HAP-1 (cell line): ENCODE measurements at regions not wholly inside any gene's neighbourhood (a gene's known extent, or its start where the extent isn't known, plus 50 kb on each side); places are given as distances from the start of the nearest gene placed in this dataset.

Source experiments
- DNase-seq, 2 experiments: peaks; one replicate each; pipeline ENCODE4 v3.0.0-alpha.2; 2016 to 2020; ENCODE audit warnings: low spot score in 2 of 2
- H3K27me3 ChIP-seq: fragments of 250-450 bp; sonication (Bioruptor Pico); 2 replicates; pipeline ENCODE4 v1.5.1; 2020; ENCODE audit warnings: low read depth, mild to moderate bottlenecking, moderate library complexity
- H3K36me3 ChIP-seq: fragments of 250-450 bp; sonication (Bioruptor Pico); replicated peaks from 2 replicates; pipeline ENCODE4 v1.5.1; 2020; ENCODE audit warnings: mild to moderate bottlenecking
- H3K4me1 ChIP-seq: fragments of 250-450 bp; sonication (Bioruptor Pico); 2 replicates; pipeline ENCODE4 v1.5.1; 2020; ENCODE audit warnings: mild to moderate bottlenecking
- H3K4me3 ChIP-seq: fragments of 250-450 bp; sonication (Bioruptor Pico); 2 replicates; pipeline ENCODE4 v1.5.1; 2020; ENCODE audit warnings: mild to moderate bottlenecking, moderate library complexity
- H3K9me3 ChIP-seq: fragments of 250-450 bp; sonication (Bioruptor Pico); 2 replicates; pipeline ENCODE4 v1.5.1; 2020; ENCODE audit warnings: mild to moderate bottlenecking, moderate library complexity
- in situ Hi-C: fragments of 300-500 bp; cut with MboI; formaldehyde crosslinking; loops from 3 replicates; pipeline ENCODE4 v1.14.3; 2020; ENCODE audit warnings: low sequenced_read_pairs, inconsistent platforms, mixed read lengths

DNA sequence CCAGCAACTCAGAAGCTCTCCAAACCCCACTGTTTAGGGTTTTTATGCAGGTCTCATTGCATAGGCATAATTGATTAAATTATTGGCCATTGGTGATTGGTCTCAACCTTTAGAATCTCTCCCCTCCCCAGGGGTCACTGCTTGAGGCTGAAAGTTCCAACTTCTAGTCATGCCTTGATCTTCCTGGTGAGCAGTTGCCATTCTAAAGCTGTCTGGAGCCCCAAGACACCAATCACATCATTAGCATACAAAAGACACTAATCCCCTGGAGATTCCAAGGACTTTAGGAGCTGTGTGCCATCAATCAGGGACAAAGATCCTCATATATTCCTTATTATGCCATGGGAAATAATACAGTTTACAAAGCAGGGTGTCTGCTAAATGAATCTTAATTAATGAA, 863.4 kb upstream of the KLHL29 start:
- H3K27me3 ChIP-seq = no peaks in the 10 kb centered on the region
- no peaks in the 10 kb centered on the region for H3K36me3 ChIP-seq
- H3K9me3 ChIP-seq = no peaks in the 10 kb centered on the region; the same call in 1 of the 2 replicates
- no peak for DNase-seq
- in situ Hi-C loops = no loop called here
- no peak overlapping the region for H3K4me3 ChIP-seq
- H3K4me1 ChIP-seq = no peaks in the 10 kb centered on the region

DNA sequence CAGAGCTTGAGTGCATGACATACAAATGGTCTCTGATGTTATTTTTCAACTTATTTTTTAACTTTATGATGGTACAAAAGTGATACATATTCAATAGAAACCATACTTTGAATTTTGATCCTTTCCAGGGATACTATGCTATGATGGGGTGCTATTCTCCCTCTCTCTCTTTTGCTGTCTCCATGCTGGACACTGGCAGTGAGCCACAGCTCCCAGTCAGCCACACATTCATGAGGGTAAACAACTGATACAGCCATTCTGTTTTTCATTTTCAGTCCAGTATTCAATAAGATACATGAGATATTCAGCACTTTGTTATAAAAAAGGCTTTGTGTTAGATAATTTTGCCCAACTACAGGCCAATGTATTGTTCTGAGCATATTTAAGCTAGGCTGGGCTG, 859.3 kb upstream of the KLHL29 start:
- Histone ChIP-seq H3K4me1 (no peaks in the 10 kb centered on the region), H3K9me3 (no peaks in the 10 kb centered on the region; the same call in 1 of the 2 replicates), H3K27me3 (no peaks in the 10 kb centered on the region), H3K4me3 (no peak overlapping the region), H3K36me3 (no peaks in the 10 kb centered on the region)
- DNase-seq = no peak
- in situ Hi-C loops = no loop called here

- Histone ChIP-seq H3K4me3 (no peak overlapping the region), H3K4me1 (no peaks in the 10 kb centered on the region), H3K36me3 (no peaks in the 10 kb centered on the region), H3K9me3 (no peaks in the 10 kb centered on the region), H3K27me3 (no peaks in the 10 kb centered on the region)
- in situ Hi-C loops = no loop called here
- no peak for DNase-seq
Measured at GRCh38 chr2:22530131-22530530, 854.8 kb upstream of the KLHL29 start.

- DNase-seq = no peak
- Histone ChIP-seq H3K9me3 (no peaks in the 10 kb centered on the region), H3K36me3 (no peaks in the 10 kb centered on the region), H3K4me1 (no peaks in the 10 kb centered on the region), H3K4me3 (no peak overlapping the region), H3K27me3 (no peaks in the 10 kb centered on the region)
- in situ Hi-C loops = no loop called here
Measured at GRCh38 chr2:22536133-22536532, 848.8 kb upstream of the KLHL29 start.

- no peaks in the 10 kb centered on the region for H3K27me3 ChIP-seq
- in situ Hi-C loops = no loop called here
- no peaks in the 10 kb centered on the region for H3K36me3 ChIP-seq
- no peaks in the 10 kb centered on the region for H3K9me3 ChIP-seq
- no peak overlapping the region for H3K4me3 ChIP-seq
- no peak for DNase-seq
- no peaks in the 10 kb centered on the region for H3K4me1 ChIP-seq
Measured at GRCh38 chr2:22554453-22554852, 830.5 kb upstream of the KLHL29 start.

DNA sequence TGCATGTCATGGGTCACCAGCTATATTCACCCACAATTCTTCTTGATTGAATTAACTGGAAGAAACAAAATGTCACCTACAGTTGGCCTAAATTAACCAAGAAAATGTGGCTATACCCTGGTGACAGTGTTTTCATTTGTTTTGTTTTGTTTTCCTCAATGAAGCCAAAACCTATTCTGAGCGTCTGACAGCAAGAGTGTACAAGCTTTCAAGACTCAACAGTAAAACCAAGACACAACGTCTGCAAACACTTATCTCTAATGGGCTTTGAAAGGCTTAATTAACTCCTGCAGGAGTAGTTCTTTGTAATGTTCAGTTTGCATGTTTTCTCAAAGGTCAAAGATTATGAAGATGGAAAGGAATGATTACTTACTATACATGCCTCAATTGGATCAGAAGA, 827.6 kb upstream of the KLHL29 start:
- DNase-seq = no peak
- in situ Hi-C loops = no loop called here
- Histone ChIP-seq H3K36me3 (no peaks in the 10 kb centered on the region), H3K27me3 (no peaks in the 10 kb centered on the region), H3K4me1 (no peaks in the 10 kb centered on the region), H3K9me3 (no peaks in the 10 kb centered on the region), H3K4me3 (no peak overlapping the region)

- in situ Hi-C loops = no loop called here
- H3K4me3 ChIP-seq = no peak overlapping the region
- DNase-seq = no peak
- H3K9me3 ChIP-seq = no peaks in the 10 kb centered on the region
- H3K36me3 ChIP-seq = no peaks in the 10 kb centered on the region
- H3K4me1 ChIP-seq = no peaks in the 10 kb centered on the region
- H3K27me3 ChIP-seq = no peaks in the 10 kb centered on the region
Measured at GRCh38 chr2:22560021-22560420, 825.0 kb upstream of the KLHL29 start.

DNA sequence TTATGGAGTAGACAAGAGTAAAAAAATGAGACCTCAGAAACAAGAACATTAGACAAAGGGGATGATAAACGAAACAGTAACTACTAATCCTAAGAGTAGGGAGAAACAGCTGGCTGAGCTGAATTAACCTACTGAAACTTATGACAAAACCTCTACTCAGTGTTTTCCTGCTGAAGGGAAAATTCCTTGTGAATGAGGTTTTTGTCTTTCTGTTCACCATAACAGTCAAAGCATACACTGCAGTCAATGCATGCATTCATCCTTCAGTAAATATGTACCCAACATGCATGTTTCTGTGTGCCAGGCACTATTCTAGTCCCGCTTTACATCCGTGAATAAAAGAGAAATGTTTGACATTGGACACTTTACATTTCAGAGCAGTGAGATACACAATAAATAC, 805.6 kb upstream of the KLHL29 start:
- no peak for DNase-seq
- H3K9me3 ChIP-seq = no peaks in the 10 kb centered on the region
- no peaks in the 10 kb centered on the region for H3K27me3 ChIP-seq
- H3K4me3 ChIP-seq = no peak overlapping the region
- no peaks in the 10 kb centered on the region for H3K4me1 ChIP-seq
- in situ Hi-C loops = no loop called here
- no peaks in the 10 kb centered on the region for H3K36me3 ChIP-seq

DNA sequence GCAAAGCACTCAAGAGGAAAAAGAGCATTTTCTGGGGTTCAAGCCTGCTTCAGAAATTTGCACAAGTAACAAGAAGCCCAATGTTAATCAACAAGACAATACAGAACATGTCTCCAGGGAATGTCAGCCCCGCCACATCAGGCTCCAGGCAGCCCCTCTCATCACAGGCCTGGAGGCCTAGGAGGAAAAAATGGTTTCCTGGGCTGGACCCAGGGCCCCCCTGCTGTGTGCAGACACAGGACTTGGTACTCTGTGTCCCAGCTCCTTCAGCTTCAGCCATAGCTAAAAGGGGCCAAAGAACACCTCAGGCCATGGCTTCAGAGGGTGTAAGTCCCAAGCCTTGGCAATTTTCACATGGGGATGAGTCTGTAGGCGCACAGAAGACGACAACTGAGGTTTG, 802.9 kb upstream of the KLHL29 start:
- in situ Hi-C loops = no loop called here
- H3K4me3 ChIP-seq = no peak overlapping the region
- no peaks in the 10 kb centered on the region for H3K4me1 ChIP-seq
- no peaks in the 10 kb centered on the region for H3K36me3 ChIP-seq
- no peak for DNase-seq
- no peaks in the 10 kb centered on the region for H3K27me3 ChIP-seq
- no peaks in the 10 kb centered on the region for H3K9me3 ChIP-seq

- no peaks in the 10 kb centered on the region for H3K9me3 ChIP-seq
- no peak overlapping the region for H3K4me3 ChIP-seq
- H3K4me1 ChIP-seq = no peaks in the 10 kb centered on the region
- no peak for DNase-seq
- no peaks in the 10 kb centered on the region for H3K36me3 ChIP-seq
- in situ Hi-C loops = no loop called here
- H3K27me3 ChIP-seq = no peaks in the 10 kb centered on the region
Measured at GRCh38 chr2:22596306-22596705, 788.7 kb upstream of the KLHL29 start.

DNA sequence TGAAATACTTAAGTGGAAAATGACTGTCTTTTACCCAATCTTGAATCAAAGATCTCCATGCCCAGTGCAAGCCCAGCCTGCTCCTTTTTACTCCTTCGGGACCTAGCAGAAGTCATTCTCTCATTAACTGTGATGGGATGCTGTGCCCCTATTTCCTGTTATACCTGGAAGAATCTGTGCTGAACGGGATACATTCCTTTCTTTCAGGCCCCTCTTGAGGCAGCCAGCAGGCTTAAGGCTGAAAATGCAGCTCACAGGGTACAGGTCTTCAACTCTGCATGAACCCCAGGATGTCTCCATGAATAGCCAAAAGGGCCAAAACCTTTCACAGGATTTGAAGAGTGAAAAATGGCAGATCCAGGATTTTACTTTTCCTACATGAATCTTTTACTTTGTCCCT, 784.8 kb upstream of the KLHL29 start:
- no peak for DNase-seq
- H3K27me3 ChIP-seq = no peaks in the 10 kb centered on the region
- H3K4me1 ChIP-seq = no peaks in the 10 kb centered on the region
- no peak overlapping the region for H3K4me3 ChIP-seq
- H3K36me3 ChIP-seq = no peaks in the 10 kb centered on the region
- H3K9me3 ChIP-seq = no peaks in the 10 kb centered on the region
- in situ Hi-C loops = no loop called here

- Histone ChIP-seq H3K4me1 (no peaks in the 10 kb centered on the region), H3K36me3 (no peaks in the 10 kb centered on the region), H3K27me3 (no peaks in the 10 kb centered on the region), H3K9me3 (no peaks in the 10 kb centered on the region), H3K4me3 (no peak overlapping the region)
- in situ Hi-C loops = no loop called here
- DNase-seq = no peak
Measured at GRCh38 chr2:22600999-22601398, 784.0 kb upstream of the KLHL29 start.

GRCh38 chr2:22604136-22604535, 780.8 kb upstream of the KLHL29 start:
- DNase-seq = no peak

DNA sequence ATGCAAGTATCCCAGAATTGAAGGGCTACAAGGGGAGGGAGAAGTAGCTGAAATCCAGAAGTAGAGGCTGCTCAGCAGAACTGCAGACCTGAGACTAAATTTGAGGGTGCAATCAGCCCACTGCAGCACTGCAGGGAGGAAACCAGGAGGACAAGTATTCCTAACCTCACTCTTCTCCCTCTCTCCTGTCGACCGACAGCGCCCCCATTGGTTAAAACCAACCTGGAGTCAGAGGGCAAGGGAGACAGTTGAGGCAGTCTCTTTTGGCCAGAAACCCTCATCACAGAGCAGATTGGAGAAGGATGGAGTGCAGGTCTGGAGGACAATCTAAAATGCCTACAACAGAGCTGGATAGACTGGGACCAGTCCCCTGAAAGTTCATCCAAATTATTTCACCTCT, 768.9 kb upstream of the KLHL29 start:
- in situ Hi-C loops = no loop called here
- Histone ChIP-seq H3K36me3 (no peaks in the 10 kb centered on the region), H3K4me1 (no peaks in the 10 kb centered on the region), H3K27me3 (0 out of 2 replicates have a peak, but pooled peaks cover 5% of the 10 kb centered on the region), H3K4me3 (no peak overlapping the region), H3K9me3 (no peaks in the 10 kb centered on the region)
- no peak for DNase-seq

More at GRCh38 chr2:22604136-22604535, 780.8 kb upstream of the KLHL29 start:
- Histone ChIP-seq H3K4me1 (no peaks in the 10 kb centered on the region), H3K36me3 (no peaks in the 10 kb centered on the region), H3K4me3 (no peak overlapping the region), H3K27me3 (no peaks in the 10 kb centered on the region), H3K9me3 (no peaks in the 10 kb centered on the region)
- in situ Hi-C loops = no loop called here

- Histone ChIP-seq H3K4me3 (no peak overlapping the region), H3K36me3 (no peaks in the 10 kb centered on the region), H3K9me3 (no peaks in the 10 kb centered on the region), H3K27me3 (0 out of 2 replicates have a peak, but pooled peaks cover 3% of the 10 kb centered on the region), H3K4me1 (no peaks in the 10 kb centered on the region)
- no peak for DNase-seq
- in situ Hi-C loops = no loop called here
Measured at GRCh38 chr2:22623620-22624019, 761.4 kb upstream of the KLHL29 start.
